Keratinocyte (primary cell): ENCODE measurements at regions not wholly inside any gene's neighbourhood (a gene's known extent, or its start where the extent isn't known, plus 50 kb on each side); places are given as distances from the start of the nearest gene placed in this dataset.

Source experiments
- EZH2 ChIP-seq: IDR thresholded peaks from one replicate; pipeline ENCODE4 v1.6.1; 2012; ENCODE audit warnings: inconsistent platforms, mild to moderate bottlenecking, low read length, moderate library complexity
- TF ChIP-seq, protein P1 (sequence below), 3 experiments: IDR thresholded peaks in 1 of 3; conservative IDR thresholded peaks in 1 of 3; optimal IDR thresholded peaks in 1 of 3; 2 replicates in 2 of 3; 3 replicates in 1 of 3; pipeline versions ENCODE3 to v1.5.1; 2011; ENCODE audit warnings: low read length in 3 of 3, mild to moderate bottlenecking in 3 of 3, moderate library complexity in 2 of 3, control low read depth in 1 of 3, inconsistent platforms in 1 of 3; ENCODE audit not compliant: insufficient read depth in 2 of 3; ENCODE audit errors: extremely low read depth in 1 of 3

GRCh38 chr16:51763072-51763661 is 612.1 kb upstream of the SALL1 start:
- TF ChIP-seq, protein P1, sequence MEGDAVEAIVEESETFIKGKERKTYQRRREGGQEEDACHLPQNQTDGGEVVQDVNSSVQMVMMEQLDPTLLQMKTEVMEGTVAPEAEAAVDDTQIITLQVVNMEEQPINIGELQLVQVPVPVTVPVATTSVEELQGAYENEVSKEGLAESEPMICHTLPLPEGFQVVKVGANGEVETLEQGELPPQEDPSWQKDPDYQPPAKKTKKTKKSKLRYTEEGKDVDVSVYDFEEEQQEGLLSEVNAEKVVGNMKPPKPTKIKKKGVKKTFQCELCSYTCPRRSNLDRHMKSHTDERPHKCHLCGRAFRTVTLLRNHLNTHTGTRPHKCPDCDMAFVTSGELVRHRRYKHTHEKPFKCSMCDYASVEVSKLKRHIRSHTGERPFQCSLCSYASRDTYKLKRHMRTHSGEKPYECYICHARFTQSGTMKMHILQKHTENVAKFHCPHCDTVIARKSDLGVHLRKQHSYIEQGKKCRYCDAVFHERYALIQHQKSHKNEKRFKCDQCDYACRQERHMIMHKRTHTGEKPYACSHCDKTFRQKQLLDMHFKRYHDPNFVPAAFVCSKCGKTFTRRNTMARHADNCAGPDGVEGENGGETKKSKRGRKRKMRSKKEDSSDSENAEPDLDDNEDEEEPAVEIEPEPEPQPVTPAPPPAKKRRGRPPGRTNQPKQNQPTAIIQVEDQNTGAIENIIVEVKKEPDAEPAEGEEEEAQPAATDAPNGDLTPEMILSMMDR (optimal IDR thresholded peaks at IDR 0.05 in 1 of 3, IDR thresholded peaks at IDR 0.05 in 1 of 3, conservative IDR thresholded peaks at IDR 0.05 in 1 of 3; ENCODE audit: extremely low read depth in 1 of 3, insufficient read depth in 2 of 3, low read length in 3 of 3) = no peak
- no peak for TF ChIP-seq EZH2
